H1 (cell line): ENCODE measurements at regions not wholly inside any gene's neighbourhood (a gene's known extent, or its start where the extent isn't known, plus 50 kb on each side); places are given as distances from the start of the nearest gene placed in this dataset.

Source experiments
- CTCF ChIA-PET: fragments of 300-600 bp; sonication (Branson Sonifier 250); formaldehyde crosslinking; loops from one replicate; lab custom pipeline; 2021; ENCODE audit not compliant: partially characterized antibody; lab: Charles Lee
- POLR2A ChIA-PET: fragments of 300-600 bp; sonication (Branson Sonifier 250); formaldehyde crosslinking; loops from one replicate; lab custom pipeline; 2021; ENCODE audit warnings: inconsistent platforms; ENCODE audit not compliant: partially characterized antibody; lab: Charles Lee
- DNase-seq, 2 experiments: peaks; one replicate each; pipeline versions ENCODE4 v3.0.0 to v3.0.0-alpha.2; 2010 to 2022; ENCODE audit warnings: low spot score in 2 of 2, low read depth in 1 of 2, mixed read lengths in 1 of 2
- FAIRE-seq: peaks from 2 replicates; lab custom pipeline; 2011; peaks lifted over from hg19 to GRCh38; lab: Jason Lieb, UNC
- H2AFZ ChIP-seq: 2 replicates; pipeline ENCODE4 v1.8.1; 2012; ENCODE audit warnings: low read length, inconsistent platforms
- H2AK5ac ChIP-seq: 2 replicates; pipeline ENCODE4 v1.6.1; 2013; ENCODE audit warnings: low read depth, low read length
- H2BK120ac ChIP-seq: replicated peaks from 2 replicates; pipeline ENCODE3; 2013; ENCODE audit warnings: low read depth, low read length, inconsistent platforms
- H2BK12ac ChIP-seq: 2 replicates; pipeline ENCODE4 v1.6.1; 2013; ENCODE audit warnings: low read depth, low read length
- H2BK15ac ChIP-seq: 2 replicates; pipeline ENCODE4 v1.6.1; 2013; ENCODE audit warnings: low read length
- H2BK20ac ChIP-seq: 2 replicates; pipeline ENCODE4 v1.6.1; 2013; ENCODE audit warnings: low read length
- H2BK5ac ChIP-seq: 2 replicates; pipeline ENCODE4 v1.6.1; 2013; ENCODE audit warnings: low read depth, low read length
- H3K14ac ChIP-seq: 2 replicates; pipeline ENCODE4 v1.6.1; 2013; ENCODE audit warnings: inconsistent platforms; ENCODE audit not compliant: insufficient read length
- H3K18ac ChIP-seq: 2 replicates; pipeline ENCODE4 v1.6.1; 2013; ENCODE audit warnings: low read length; ENCODE audit errors: extremely low read depth
- H3K23ac ChIP-seq: 2 replicates; pipeline ENCODE4 v1.6.1; 2013; ENCODE audit warnings: inconsistent platforms; ENCODE audit not compliant: insufficient read length
- H3K23me2 ChIP-seq: 2 replicates; pipeline ENCODE4 v1.6.1; 2013; ENCODE audit warnings: low read depth, low read length
- H3K27ac ChIP-seq: 2 replicates; pipeline ENCODE4 v1.6.1; 2011; ENCODE audit warnings: low read depth, low read length, inconsistent platforms
- H3K27me3 ChIP-seq, 4 experiments: replicated peaks in 1 of 4; 1 replicate in 1 of 4; 2 replicates in 3 of 4; pipeline versions ENCODE4 v1.6.1 to v1.8.1; 2011 to 2013; ENCODE audit warnings: low read length in 3 of 4, mild to moderate bottlenecking in 3 of 4, inconsistent platforms in 2 of 4, mixed read lengths in 2 of 4, moderate library complexity in 1 of 4; ENCODE audit not compliant: control insufficient read depth in 3 of 4, insufficient read depth in 3 of 4; ENCODE audit errors: extremely low read depth in 1 of 4
- H3K36me3 ChIP-seq, 4 experiments: 2 replicates each; pipeline versions ENCODE4 v1.6.1 to v1.8.1; 2011 to 2013; ENCODE audit warnings: mild to moderate bottlenecking in 4 of 4, low read length in 3 of 4, moderate library complexity in 2 of 4, control low read depth in 1 of 4, inconsistent platforms in 1 of 4; ENCODE audit not compliant: insufficient read depth in 4 of 4, control insufficient read depth in 2 of 4
- H3K4ac ChIP-seq: replicated peaks from 2 replicates; pipeline ENCODE3; 2013; ENCODE audit warnings: low read length, low read depth, mixed read lengths, inconsistent platforms; ENCODE audit not compliant: insufficient read length
- H3K4me1 ChIP-seq, 4 experiments: replicated peaks in 1 of 4; 1 replicate in 1 of 4; 2 replicates in 3 of 4; pipeline versions ENCODE4 v1.6.1 to v1.8.1; 2011 to 2013; ENCODE audit warnings: low read length in 3 of 4, inconsistent platforms in 2 of 4, mixed read lengths in 1 of 4; ENCODE audit not compliant: insufficient read depth in 4 of 4, control insufficient read depth in 3 of 4
- H3K4me2 ChIP-seq, 2 experiments: 2 replicates each; pipeline versions ENCODE4 v1.6.1 to v1.8.1; 2011 to 2013; ENCODE audit warnings: low read depth in 2 of 2, low read length in 2 of 2, control low read depth in 1 of 2, inconsistent platforms in 1 of 2, mild to moderate bottlenecking in 1 of 2; ENCODE audit not compliant: insufficient read depth in 1 of 2
- H3K4me3 ChIP-seq, 4 experiments: fragments of 200-600, 300-600 bp in 1 of 4; sonication (generic), shearing (Covaris generic), sonication (Bioruptor Twin) in 1 of 4; 2 replicates each; pipeline versions ENCODE4 v1.5.1 to v1.8.1; 2011 to 2016; ENCODE audit warnings: low read length in 4 of 4, low read depth in 3 of 4, control low read depth in 2 of 4, inconsistent platforms in 2 of 4, mild to moderate bottlenecking in 2 of 4, mixed read lengths in 1 of 4, moderate library complexity in 1 of 4; ENCODE audit not compliant: insufficient read depth in 2 of 4; ENCODE audit errors: extremely low read depth in 1 of 4
- H3K56ac ChIP-seq: replicated peaks from 2 replicates; pipeline ENCODE3; 2013; ENCODE audit warnings: low read depth, mild to moderate bottlenecking, mixed read lengths, low read length, inconsistent platforms; ENCODE audit not compliant: insufficient read length
- H3K79me1 ChIP-seq: 2 replicates; pipeline ENCODE4 v1.6.1; 2013; ENCODE audit warnings: low read depth, low read length, control low read depth
- H3K79me2 ChIP-seq, 2 experiments: 2 replicates each; pipeline versions ENCODE4 v1.6.1 to v1.8.1; 2012 to 2013; ENCODE audit warnings: low read length in 2 of 2, mild to moderate bottlenecking in 2 of 2, inconsistent platforms in 1 of 2; ENCODE audit not compliant: insufficient read depth in 2 of 2, control insufficient read depth in 1 of 2
- H3K9ac ChIP-seq, 4 experiments: replicated peaks in 1 of 4; 1 replicate in 1 of 4; 2 replicates in 3 of 4; pipeline versions ENCODE4 v1.6.1 to v1.8.1; 2011 to 2013; ENCODE audit warnings: low read depth in 3 of 4, low read length in 3 of 4, control low read depth in 2 of 4, mild to moderate bottlenecking in 2 of 4, moderate library complexity in 2 of 4, inconsistent platforms in 1 of 4; ENCODE audit errors: extremely low read depth in 1 of 4
- H3K9me3 ChIP-seq, 2 experiments: 2 replicates each; pipeline versions ENCODE4 v1.6.1 to v1.8.1; 2012 to 2013; ENCODE audit warnings: mild to moderate bottlenecking in 2 of 2, moderate library complexity in 2 of 2, control low read depth in 1 of 2, inconsistent platforms in 1 of 2, low read depth in 1 of 2, low read length in 1 of 2, mixed read lengths in 1 of 2; ENCODE audit not compliant: insufficient read depth in 2 of 2
- H4K20me1 ChIP-seq, 2 experiments: replicated peaks in 1 of 2; 2 replicates each; pipeline versions ENCODE3 to v1.8.1; 2011 to 2013; ENCODE audit warnings: inconsistent platforms in 2 of 2, low read length in 2 of 2, mild to moderate bottlenecking in 1 of 2; ENCODE audit not compliant: insufficient read depth in 2 of 2, control insufficient read depth in 1 of 2
- H4K5ac ChIP-seq: 2 replicates; pipeline ENCODE4 v1.6.1; 2013; ENCODE audit warnings: low read length, low read depth, mixed read lengths, inconsistent platforms; ENCODE audit not compliant: insufficient read length
- H4K8ac ChIP-seq: 2 replicates; pipeline ENCODE4 v1.8.0; 2013; ENCODE audit warnings: mild to moderate bottlenecking, moderate library complexity, low read length, inconsistent platforms; ENCODE audit not compliant: insufficient read depth; ENCODE audit errors: extremely low read depth
- H4K91ac ChIP-seq: replicated peaks from 2 replicates; pipeline ENCODE3; 2013; ENCODE audit warnings: low read length, mixed read lengths, inconsistent platforms; ENCODE audit not compliant: insufficient read length
- ATF2 ChIP-seq: IDR thresholded peaks from 2 replicates; pipeline ENCODE4 v1.6.1; 2012; ENCODE audit warnings: low read length, inconsistent platforms
- BACH1 ChIP-seq: IDR thresholded peaks from 2 replicates; pipeline ENCODE4 v1.6.1; 2012; ENCODE audit warnings: low read length, improper control_type of control experiment
- BCL11A ChIP-seq, 2 experiments: IDR thresholded peaks; one replicate each; pipeline ENCODE4 v1.6.1; 2011; ENCODE audit warnings: low read depth in 2 of 2, low read length in 2 of 2, mild to moderate bottlenecking in 2 of 2
- CTBP2 ChIP-seq: IDR thresholded peaks from 2 replicates; pipeline ENCODE4 v1.7.0; 2011; ENCODE audit warnings: borderline replicate concordance, mild to moderate bottlenecking, moderate library complexity, mixed read lengths, low read length; ENCODE audit not compliant: insufficient read depth, insufficient read length
- GABPA ChIP-seq: IDR thresholded peaks from 2 replicates; pipeline ENCODE4 v1.6.1; 2011; ENCODE audit warnings: mild to moderate bottlenecking, low read length, moderate library complexity, borderline replicate concordance; ENCODE audit not compliant: insufficient read depth
- KDM4A ChIP-seq: IDR thresholded peaks from one replicate; pipeline ENCODE4 v1.7.1; 2012; ENCODE audit warnings: low read depth, mild to moderate bottlenecking, moderate library complexity, low read length, inconsistent platforms; ENCODE audit not compliant: severe bottlenecking
- MAFK ChIP-seq: IDR thresholded peaks from 2 replicates; pipeline ENCODE4 v1.6.1; 2012; ENCODE audit warnings: low read depth, mild to moderate bottlenecking, improper control_type of control experiment, low read length
- PHF8 ChIP-seq: fragments of 200-600 bp; sonication (generic); conservative IDR thresholded peaks from 2 replicates; pipeline ENCODE4 v1.7.1; 2012; ENCODE audit warnings: low read depth, mild to moderate bottlenecking, inconsistent platforms, low read length, moderate library complexity
- RAD21 ChIP-seq, 2 experiments: IDR thresholded peaks in 1 of 2; conservative IDR thresholded peaks in 1 of 2; 2 replicates each; pipeline ENCODE4 v1.6.1; 2011; ENCODE audit warnings: low read depth in 2 of 2, low read length in 2 of 2, improper control_type of control experiment in 1 of 2, inconsistent platforms in 1 of 2, mild to moderate bottlenecking in 1 of 2, moderate library complexity in 1 of 2
- RBBP5 ChIP-seq: IDR thresholded peaks from 2 replicates; pipeline ENCODE4 v1.7.1; 2012; ENCODE audit warnings: low read depth, mild to moderate bottlenecking, inconsistent platforms, low read length, moderate library complexity, borderline replicate concordance
- SP1 ChIP-seq: IDR thresholded peaks from 2 replicates; pipeline ENCODE4 v1.6.1; 2011; ENCODE audit warnings: low read depth, low read length
- SP4 ChIP-seq: IDR thresholded peaks from 2 replicates; pipeline ENCODE4 v1.6.1; 2012; ENCODE audit warnings: low read length, inconsistent platforms
- ZNF274 ChIP-seq: IDR thresholded peaks from 2 replicates; pipeline ENCODE4 v1.7.0; 2012; ENCODE audit warnings: low read length, borderline replicate concordance; ENCODE audit errors: extremely low read depth
- WGBS, 2 experiments: shearing (Covaris generic) in 1 of 2; methylation state at CpG; one replicate each; pipeline versions ENCODE4 v1.1.6 to v1.1.7; 2013 to 2015; ENCODE audit warnings: low lambda C conversion rate in 2 of 2, mixed read lengths in 2 of 2, inconsistent platforms in 1 of 2, low coverage in 1 of 2, missing lambda C conversion rate in 1 of 2; ENCODE audit not compliant: insufficient replicate concordance in 2 of 2, insufficient coverage in 1 of 2, insufficient read length in 1 of 2; ENCODE audit errors: extremely low coverage in 1 of 2, missing lambda C conversion rate in 1 of 2; 5-methylcytosine and 5-hydroxymethylcytosine counted together

GRCh38 chr12:88390811-88391210, 189.5 kb downstream of the KITLG start:
- Histone ChIP-seq H3K27me3 (no peaks in the 10 kb centered on the region), H3K14ac (no peak overlapping the region), H4K20me1 (no peaks in the 10 kb centered on the region), H3K23ac (no peak overlapping the region), H3K4me3 (no peak overlapping the region), H2BK20ac (no peak overlapping the region), H2BK15ac (no peak overlapping the region), H3K9me3 (no peaks in the 10 kb centered on the region), H3K79me2 (no peaks in the 10 kb centered on the region), H2AK5ac (no peak overlapping the region), H3K4me1 (no peaks in the 10 kb centered on the region), H3K4ac (no peak overlapping the region), H3K9ac (no peak overlapping the region), H3K79me1 (no peaks in the 10 kb centered on the region), H3K4me2 (no peak overlapping the region), H4K8ac (no peak overlapping the region), H2BK120ac (no peak overlapping the region), H4K5ac (no peak overlapping the region), H3K27ac (no peak overlapping the region), H3K23me2 (no peaks in the 10 kb centered on the region), H2BK12ac (no peak overlapping the region), H3K18ac (no peak overlapping the region), H3K56ac (no peak overlapping the region), H4K91ac (no peak overlapping the region), H2AFZ (no peak overlapping the region), H3K36me3 (no peaks in the 10 kb centered on the region), H2BK5ac (no peak overlapping the region)
- DNase-seq (no peak), FAIRE-seq (no peak)
- POLR2A ChIA-PET: no interaction called here
- CTCF ChIA-PET: no interaction called here
- WGBS, 2 experiments: 95% methylated on average over 3 of the region's 3 CpGs; no CpG with 5 or more reads in 1 of the 2 experiments
- no peak for TF ChIP-seq MAFK
- no peak for TF ChIP-seq BCL11A (IDR thresholded peaks at IDR 0.05; ENCODE audit: low read depth in 2 of 2, low read length in 2 of 2)
- TF ChIP-seq CTBP2: no peak
- TF ChIP-seq SP4: no peak
- TF ChIP-seq KDM4A: no peak
- TF ChIP-seq ZNF274: no peak
- TF ChIP-seq ATF2: no peak
- no peak for TF ChIP-seq PHF8
- TF ChIP-seq RAD21 (IDR thresholded peaks at IDR 0.05 in 1 of 2, conservative IDR thresholded peaks at IDR 0.05 in 1 of 2; ENCODE audit: low read depth in 2 of 2, low read length in 2 of 2): no peak
- no peak for TF ChIP-seq RBBP5
- TF ChIP-seq SP1: no peak
- no peak for TF ChIP-seq BACH1
- no peak for TF ChIP-seq GABPA
